ENCODE measurements at regions not wholly inside any gene's neighbourhood (a gene's known extent, or its start where the extent isn't known, plus 50 kb on each side); places are given as distances from the start of the nearest gene placed in this dataset.
"Not testable (repeated sequence)": the region's sequence is repeated elsewhere in the genome, so short reads cannot be mapped to it uniquely, and the experiment has no call there.

DNA sequence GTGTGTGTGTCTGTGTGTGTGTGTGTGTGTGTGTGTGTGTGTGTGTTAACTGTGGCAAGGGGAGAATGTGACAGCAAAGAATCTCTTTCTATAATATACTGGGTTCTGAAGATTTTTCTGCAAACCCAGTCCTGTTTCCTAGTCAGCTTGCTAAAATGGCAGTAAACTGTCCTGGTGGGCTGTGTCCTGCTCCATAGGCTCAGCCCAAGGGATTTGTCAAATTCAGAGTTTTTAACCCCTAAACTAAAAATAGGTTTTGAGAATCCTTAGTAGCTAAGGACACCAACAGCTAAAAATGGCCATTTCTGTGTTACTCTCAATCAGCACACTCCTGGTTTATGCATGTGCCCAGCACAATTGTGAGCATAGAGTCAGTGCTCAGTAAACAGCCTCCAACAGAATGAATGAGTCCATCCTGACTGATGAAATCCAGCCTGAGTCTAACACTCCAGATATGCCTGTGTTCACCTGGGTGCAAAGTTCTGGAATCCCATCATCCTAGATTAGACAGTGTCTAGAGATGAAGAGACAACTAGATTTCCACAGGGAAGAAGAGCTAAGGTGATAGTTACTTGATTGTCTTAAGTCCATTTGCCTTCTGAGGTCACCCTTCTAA is 192.6 kb downstream of the TTC6 start:
- no peak for DNase-seq

DNA sequence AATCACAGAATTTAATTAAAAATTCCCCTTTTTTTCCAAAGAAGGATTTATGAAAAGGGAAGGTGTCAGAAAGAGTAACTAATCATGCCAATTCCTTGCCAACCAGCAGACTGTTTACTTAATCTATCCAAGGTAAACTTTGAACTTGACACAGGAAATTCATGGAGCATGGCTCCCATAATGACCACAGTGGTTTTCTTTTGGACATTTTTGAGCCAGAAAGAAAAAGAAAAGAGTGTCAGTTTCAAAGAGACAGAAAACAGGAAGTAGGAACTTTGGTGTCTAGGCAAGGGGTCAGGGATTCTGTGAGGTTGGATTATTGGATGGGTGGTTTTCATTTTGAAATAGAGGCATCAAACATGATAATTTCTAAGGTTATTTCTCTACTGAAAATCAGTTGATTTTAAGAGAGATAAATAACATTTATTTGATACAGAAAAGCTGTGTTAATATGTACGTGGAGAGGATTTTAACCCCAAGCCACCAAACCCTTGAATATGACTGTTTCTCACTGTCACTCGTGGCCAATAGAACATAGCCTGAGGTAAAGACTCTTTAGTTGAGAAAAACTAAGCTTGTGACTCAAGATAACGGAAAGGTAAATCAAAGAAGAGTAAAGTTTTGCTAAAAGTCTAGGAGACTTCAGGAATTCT is 196.1 kb downstream of the TTC6 start:
- no peak for DNase-seq

DNA sequence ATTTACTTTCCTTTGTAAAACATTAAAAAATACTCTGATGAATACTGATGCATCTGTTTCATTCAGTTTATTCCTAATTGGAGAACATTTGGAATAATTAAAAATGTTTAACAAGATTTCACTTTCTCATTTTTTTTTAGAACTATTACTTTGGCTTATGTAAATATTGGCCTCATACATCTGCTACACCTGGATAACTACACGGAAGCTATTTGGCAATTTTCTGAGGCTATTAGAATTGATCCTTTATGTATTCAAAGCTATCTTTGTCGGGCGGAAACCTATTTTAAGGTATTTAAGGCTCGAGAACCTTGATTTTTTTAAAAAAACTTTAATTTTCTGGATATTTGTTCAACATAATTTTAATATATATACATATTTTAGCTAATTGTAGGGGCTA is 196.7 kb downstream of the TTC6 start:
- no peak for DNase-seq

DNA sequence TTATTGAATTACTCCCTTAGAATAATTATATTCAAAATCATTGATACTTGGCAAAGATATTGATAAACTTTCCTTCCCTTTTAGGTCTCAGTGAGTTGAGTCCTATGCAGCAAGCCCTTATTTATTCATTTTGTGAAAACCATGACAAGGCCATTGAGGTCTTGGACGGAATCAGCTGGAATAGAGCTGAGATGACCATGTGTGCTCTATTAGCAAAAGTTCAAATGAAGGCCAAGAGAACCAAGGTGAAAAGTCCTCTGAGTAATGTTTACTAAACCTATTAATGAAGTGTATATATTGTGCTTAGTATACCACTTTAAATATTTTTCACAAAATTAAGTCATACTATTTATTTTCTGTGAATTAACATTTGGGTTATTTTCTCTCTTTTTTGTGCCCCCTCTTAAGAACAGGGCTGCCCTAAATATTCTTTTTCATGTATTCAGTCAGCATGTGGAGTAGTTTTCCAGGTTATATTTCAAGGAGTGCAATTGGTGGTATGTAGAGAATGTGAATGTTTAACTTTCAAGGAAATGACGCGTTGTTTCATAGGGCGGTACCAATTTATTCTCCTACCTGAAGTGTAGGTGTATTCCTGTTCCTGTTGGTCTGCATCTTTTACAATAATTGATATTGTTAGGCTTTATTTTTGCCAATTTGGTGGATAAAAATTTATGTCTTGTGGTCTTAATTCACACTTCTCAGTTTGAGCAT is 201.4 kb downstream of the TTC6 start:
- no peak for DNase-seq

DNA sequence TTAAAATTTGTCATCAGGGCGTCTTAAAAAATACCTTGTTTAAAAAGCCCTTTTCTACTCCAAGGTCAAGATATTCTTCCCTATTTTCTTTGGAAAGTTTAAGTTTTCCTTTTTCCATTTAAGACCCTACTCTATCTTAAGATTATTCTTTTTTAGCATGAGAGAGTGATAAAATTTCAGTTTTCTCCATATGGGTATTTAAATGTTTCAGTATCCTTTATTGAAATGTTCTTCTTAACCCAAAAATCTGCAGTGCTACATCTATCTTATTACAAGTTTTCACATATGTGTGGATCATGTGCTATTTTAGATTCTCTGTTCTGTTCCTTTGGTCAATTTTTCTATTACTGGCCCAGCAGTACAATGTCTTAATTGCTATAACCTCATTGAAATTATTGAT is 202.2 kb downstream of the TTC6 start:
- DNase-seq = no peak

DNA sequence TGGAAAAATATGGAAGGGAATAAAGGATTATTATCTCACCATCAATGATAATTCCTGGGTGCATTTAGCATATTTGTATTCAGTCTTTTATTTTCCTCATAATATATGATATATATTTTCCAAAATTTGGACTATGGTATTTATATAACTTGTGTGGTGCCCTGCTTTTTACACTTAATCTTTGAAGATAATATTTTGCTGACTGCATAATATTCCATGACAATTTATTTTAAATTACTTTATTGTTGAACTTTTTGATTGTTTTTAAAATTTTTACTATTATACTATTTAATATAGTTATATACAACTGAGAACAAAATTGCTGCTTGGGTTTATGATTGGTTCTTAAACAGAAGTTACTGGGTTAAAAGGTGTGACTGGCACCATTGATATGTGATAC is 212.3 kb downstream of the TTC6 start:
- DNase-seq = no peak

DNA sequence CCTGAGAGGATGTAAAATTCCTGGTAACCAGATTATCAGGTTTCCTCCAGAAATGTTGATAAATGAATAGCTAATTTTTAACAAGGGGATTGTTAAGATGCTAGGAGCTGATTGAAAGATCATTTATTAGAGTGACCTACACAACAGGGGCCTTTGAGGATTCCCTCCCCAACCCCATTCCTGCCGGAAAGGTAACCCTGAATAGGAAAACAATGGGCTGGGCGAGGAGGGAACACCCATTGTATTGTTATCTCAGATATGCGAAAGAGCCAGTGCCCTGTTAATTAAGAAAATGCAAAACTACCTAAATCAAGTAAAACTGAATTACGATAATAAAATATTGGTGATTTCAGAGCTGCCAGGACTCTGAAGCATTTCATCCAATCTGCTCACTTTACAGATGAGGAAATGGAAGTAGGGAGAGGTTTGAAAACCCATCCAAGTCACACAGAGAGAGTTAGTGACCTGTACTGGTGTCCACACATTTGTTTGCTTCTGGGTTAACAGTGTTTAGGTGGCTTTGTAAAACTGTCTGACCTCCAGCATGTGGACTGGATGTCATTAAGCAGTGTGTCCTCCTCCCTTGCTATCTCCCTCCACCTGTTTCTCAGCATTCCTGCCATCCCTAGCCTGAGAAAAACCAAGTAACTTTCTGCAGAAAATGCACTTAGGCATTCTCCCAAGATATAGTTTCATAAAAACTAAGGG is 214.8 kb downstream of the TTC6 start:
- DNase-seq = no peak

DNA sequence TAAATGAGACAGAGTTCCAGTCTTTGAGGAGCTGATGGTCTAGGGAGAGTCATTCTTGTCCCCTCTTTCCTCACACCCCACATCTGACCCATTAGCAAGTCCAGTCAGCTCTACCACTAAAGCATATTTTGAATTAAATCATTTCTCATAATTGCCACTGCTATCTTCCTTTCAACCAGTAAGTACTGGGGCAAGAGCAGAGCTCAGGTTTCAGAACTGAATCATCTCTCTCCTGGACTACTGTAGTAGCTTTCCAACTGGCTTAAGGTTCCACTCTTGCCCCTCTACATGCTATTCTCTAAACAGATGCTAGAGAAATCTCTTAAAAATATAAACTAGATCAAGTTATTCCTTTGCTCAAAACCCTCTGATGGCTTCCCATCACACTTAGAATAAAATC is 218.3 kb downstream of the TTC6 start:
- DNase-seq = no peak

DNA sequence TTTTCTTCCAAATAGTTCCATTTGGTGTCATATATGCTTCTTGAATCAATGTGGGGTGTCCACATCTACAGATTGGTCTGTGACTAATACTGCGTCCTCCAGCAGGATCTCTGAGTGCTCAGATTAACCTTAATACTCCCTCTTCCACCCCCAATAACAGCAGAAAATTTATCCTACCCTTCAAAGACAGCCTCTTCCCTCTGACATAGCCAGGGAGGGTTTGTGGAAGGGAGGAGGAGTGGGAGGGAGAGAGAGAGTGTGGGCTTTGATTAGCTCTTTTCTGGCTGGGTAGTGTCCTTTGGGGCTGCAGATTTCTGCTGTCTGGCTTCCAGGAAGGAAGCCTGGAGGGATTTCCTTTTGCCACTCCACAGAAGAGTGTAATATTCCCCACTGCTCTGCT is 220.7 kb downstream of the TTC6 start:
- no peak for DNase-seq

DNA sequence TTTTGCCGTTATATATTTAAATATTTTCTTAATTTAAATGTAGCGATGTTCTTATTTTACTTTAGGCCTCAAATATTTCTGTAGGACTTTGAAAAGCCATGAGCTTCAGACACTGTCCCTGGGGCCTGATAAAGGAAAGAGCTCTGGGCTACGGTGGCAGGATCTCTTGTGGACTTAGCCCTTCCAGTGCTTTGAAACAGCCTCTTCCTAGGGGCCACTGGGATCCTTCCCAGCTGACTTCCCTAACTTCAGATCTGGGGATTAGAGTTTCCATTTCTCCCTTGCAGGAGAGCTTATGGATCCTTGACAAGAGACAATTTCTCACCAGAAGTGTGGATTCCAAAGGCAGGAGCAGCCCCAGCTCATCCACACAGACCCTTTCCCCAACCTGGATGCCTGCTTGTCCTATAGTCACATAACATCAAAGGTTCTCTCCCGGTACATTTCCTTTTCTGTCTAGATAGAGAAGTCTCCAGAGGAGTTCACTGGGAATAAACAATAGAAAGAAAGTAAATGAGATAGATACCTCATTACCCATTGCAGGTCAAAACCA is 221.4 kb downstream of the TTC6 start:
- no peak for DNase-seq

DNA sequence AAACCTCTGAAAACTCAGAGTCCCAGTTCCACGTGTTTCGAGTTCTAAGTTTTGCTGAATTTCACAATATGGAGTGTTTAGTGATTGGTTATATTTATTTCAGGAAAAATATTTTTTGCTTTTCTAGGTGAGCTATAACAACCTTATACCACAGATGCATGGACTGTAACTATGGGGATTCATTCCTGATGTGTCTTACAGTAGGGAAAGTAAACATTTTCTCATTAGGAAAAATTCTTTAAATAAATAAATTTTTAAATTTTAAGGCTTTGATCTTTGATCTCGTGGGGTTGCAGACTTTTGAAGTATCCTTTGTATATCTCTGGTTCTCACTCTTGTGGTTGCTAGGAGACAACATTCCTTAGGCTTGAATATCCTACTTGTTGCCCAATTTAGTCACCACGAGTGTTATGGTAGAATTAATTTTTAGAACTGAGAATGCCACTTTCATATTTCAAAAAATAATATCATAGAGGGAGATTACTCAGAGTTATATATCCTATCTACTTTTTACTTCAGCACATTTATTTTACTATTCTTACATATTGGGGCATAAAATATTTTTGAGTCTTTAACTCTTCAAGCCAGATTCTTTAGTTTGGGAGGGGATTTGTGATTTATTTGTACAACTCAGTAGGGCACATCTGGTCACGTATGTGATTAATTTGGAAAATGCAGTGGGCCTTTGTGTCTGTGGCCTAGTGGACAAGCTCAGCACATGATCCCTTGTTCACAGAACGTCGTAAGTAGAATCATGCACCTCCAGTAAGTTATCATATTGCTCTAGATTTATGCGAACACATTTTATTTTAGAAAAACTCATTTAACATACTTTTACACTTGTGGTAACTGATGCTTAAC is 224.0 kb downstream of the TTC6 start:
- DNase-seq = no peak

DNA sequence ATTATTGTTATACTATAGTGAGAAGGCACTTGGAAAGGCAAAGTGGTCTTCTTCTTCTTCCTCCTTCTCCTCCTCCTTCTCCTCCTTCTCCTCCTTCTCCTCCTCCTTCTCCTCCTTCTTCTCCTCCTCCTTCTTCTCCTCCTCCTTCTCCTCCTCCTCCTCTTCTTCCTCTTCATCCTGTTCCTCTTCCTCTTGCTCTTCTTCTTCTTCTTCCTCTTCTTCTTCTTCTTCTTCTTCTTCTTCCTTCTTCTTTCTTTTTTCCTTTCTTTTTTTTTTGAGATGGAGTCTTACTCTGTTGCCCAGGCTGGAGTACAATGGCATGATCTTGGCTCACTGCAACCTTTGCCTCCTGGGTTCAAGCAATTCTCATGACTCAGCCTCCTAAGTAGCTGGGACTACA is 225.4 kb downstream of the TTC6 start:
- DNase-seq = not testable (repeated sequence)

DNA sequence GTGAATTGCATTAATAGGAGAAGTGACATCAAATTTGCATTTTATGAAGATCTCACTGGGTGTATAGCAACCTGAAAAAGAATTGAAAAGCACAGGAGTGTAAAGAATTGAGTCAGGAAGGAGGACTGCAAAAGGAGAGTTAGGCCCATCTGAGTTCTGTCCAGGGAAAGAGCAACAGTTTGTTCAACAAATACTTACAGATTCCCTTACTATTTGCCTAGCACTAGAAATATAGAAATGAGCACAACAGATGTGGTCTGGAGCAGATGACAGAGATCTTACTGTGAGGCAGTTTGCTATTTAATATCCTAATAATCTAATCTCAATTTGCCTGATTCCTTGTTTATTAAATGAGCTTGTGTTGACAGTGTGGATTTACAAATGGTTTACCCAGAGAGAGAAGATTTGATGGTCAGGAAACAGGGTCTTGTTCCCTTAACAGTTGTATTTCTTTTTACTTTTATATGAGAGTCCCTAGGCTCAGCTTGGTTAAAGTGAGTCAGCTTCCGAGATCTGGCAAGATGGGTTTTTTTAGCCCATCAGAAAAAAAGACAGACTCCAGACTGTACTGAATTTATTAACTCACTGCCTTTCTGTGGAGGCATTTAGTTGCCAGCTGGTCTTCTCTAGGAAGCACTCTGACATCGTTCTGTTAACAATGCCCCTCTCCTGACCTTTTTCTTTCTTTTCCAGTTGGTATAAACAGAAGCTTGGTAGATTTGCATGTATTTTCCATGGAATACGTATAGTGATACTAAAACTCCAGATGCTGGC is 229.7 kb downstream of the TTC6 start:
- DNase-seq = no peak

DNA sequence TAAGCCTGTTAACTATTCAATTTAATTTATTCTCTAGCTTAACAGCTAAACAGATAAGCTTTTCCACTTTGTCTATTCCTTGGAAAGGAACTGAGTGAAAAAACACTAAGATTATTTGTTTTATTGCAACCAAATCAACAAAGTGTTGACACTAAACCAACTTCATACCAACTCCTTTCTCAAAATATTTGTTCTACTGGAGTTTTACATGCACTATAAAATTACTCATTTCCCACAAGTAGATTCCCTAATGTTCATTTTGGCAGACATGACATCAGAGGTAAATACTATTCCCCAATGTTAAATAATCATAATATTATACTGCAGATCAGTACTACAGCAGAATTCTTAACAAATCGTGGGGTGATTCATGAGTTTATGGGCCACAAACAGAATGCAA is 231.4 kb downstream of the TTC6 start:
- DNase-seq = no peak

DNA sequence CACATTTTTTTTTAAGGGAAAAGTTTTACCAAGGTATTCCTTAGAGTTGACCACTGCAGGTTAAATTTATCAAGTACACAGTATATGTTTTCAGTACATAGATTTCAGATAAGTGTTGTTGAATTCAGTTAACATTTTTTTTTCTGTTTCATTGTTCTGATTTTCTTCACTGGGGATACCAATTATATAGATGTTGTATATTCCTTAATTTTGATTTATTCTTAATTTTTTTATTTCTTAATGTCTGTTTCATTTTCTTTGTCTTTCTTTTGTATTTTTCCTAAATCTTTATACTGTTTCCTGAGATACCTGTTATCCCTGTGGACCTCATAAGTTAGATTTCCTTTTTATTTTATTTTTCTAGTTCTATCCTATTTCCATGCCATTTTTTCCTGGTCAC is 234.8 kb downstream of the TTC6 start:
- no peak for DNase-seq

DNA sequence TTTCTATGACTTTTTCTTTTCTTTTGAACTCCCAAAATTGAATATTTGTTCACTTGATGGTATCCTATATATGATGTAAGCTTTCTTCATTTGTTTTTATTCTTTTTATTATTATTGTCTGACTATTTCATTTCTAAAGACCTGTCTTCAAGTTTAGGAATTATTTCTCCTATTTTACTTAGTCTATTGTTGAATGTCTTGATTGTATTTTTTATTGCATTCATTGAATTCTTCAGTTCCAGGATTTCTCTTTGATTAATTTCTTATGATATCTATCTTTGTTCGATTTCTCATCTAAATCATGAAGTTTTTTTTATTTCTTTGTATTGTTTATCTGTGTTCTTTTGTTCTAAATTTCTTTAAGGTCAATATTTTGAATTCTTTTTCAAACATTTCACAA is 238.8 kb downstream of the TTC6 start:
- DNase-seq = no peak

DNA sequence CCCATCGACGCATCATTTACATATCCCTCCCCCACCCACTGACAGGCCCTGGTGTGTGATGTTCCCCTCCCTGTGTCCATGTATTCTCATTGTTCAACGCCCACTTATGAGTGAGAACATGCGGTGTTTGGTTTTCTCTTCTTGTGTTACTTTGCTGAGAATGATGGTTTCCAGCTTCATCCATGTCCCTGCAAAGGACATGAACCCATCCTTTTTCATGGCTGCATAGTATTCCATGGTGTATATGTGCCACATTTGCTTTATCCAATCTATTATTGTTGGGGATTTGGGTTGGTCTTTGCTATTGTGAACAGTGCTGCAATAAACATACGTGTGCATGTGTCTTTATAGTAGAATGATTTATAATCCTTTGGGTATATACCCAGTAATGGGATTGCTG is 243.3 kb downstream of the TTC6 start:
- not testable (repeated sequence) for DNase-seq

DNA sequence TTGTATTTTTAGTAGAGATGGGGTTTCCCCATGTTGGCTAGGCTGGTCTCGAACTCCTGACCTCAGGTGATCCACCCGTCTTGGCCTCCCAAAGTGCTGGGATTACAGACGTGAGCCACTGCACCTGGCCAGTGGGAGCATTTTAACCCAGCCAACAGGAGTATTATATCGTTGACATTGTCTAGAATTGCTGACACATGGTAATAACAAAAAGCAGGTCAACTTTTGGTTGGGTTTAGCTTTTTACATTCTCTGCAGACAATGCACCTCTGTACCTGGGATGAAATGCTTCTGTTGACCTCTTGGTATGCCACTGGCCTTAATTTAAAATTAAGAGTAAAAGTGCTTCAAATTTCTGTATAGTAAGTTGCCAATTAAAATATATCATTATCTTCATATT is 245.6 kb downstream of the TTC6 start:
- DNase-seq = not testable (repeated sequence)

DNA sequence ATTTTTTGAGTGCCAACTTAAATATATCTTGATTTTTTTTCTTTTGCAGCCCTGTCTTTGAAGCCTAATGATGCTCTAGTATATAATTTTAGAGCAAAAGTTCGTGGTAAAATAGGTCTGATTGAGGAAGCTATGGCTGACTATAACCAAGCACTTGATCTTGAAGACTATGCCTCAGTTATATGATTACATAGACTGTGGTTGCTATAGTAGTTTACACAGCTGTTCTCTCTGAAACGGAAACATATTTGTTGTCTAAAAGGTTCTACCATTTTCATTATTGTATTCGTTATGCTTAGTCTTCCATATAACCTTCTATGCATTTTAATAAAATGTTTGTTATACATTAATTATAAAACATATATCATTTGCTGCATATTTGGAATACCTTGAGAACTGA is 246.7 kb downstream of the TTC6 start:
- no peak for DNase-seq

DNA sequence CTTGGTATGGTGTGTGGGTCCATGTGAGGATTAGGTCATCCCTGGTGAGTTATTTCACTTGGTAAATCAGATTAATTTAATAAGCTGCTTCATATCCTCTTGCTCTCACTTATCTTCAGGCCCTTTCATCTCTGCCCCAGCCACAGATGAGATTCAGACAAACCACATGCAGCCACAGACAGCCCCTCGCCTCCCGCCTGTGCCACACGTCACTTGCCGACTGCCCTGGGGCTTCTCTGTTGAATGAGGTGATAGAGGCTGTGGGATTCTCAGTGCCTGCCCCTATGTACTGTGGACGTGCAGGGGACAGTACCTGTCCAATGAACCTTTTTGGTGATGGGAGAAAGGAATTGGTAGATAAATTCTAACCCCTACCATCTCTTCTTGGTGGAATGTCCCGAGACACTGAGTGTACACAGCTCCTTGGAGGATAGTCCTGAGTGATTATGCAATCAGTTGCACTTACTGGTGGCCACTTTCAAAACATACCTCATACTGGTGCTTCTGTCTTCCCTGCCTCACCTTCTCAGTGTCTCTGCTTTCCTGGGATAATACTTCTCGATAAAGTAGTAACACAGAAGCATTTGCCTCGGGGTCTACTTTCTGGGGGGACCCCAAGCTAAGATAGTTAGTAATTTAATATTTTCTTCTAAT is 248.7 kb downstream of the TTC6 start:
- DNase-seq = no peak

DNA sequence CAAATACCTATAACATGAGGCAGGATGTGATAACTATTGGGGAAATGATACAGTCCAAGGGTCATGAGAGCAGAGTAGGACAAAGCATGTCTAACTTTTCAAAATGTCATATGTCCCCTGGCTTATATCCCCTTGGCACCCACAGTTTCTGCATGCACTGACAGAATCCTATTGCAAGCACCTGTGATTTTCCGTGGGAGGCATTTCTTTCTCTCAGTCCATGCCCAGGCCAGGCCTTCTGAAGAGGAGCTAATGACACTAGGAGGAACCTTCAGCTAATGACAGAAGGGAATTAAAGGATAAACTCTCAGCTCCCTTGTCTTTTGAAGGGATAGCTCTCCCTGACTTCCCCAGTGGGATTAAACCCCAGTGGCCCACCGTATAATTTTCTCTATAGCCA is 249.2 kb downstream of the TTC6 start:
- no peak for DNase-seq

All from stimulated activated CD4-positive, alpha-beta T cell treated with anti-CD3 and anti-CD28 coated beads, Interleukin-4, amount 100 ng/mL, for 24 hours (primary cell).